ENCODE measurements at regions not wholly inside any gene's neighbourhood (a gene's known extent, or its start where the extent isn't known, plus 50 kb on each side); places are given as distances from the start of the nearest gene placed in this dataset.
A peak's percentile ranks its signal among the peaks of the same experiment; 100 is the strongest.

DNA sequence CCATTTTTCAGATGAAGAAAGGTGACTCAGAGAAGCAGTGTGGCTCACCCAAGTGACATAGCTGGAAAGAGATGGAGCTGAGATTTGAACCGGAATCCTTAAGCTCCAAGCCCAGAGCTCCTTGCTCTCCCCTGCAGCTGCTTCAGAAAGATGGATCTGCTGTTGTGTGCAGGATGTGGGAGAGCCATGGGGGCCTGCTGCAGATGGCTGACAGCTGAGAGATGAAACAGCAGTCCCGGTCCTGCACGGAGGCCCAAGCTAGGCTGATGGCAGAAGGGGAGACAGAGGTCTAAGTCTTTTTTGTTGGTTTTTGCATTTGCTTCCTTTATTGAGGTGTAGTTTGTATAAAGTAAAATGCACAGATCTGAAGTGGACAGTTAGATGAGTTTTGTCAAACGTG, 69.8 kb upstream of the FOXP4 start:
- H3K36me3 ChIP-seq (ENCODE audit: control insufficient read depth, insufficient read depth, low read length) = no peaks in the 10 kb centered on the region
- H3K4me3 ChIP-seq (replicated peaks; ENCODE audit: low read depth, low read length) = no peak overlapping the region
- TF ChIP-seq, protein P1, sequence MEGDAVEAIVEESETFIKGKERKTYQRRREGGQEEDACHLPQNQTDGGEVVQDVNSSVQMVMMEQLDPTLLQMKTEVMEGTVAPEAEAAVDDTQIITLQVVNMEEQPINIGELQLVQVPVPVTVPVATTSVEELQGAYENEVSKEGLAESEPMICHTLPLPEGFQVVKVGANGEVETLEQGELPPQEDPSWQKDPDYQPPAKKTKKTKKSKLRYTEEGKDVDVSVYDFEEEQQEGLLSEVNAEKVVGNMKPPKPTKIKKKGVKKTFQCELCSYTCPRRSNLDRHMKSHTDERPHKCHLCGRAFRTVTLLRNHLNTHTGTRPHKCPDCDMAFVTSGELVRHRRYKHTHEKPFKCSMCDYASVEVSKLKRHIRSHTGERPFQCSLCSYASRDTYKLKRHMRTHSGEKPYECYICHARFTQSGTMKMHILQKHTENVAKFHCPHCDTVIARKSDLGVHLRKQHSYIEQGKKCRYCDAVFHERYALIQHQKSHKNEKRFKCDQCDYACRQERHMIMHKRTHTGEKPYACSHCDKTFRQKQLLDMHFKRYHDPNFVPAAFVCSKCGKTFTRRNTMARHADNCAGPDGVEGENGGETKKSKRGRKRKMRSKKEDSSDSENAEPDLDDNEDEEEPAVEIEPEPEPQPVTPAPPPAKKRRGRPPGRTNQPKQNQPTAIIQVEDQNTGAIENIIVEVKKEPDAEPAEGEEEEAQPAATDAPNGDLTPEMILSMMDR (IDR thresholded peaks at IDR 0.05; ENCODE audit: insufficient read depth, low read length, poor library complexity, severe bottlenecking) = no peak
- no peak for DNase-seq (ENCODE audit: extremely low read depth, insufficient read length)
- no peaks in the 10 kb centered on the region for H3K27me3 ChIP-seq (replicated peaks; ENCODE audit: control insufficient read depth, insufficient read depth, low read length)

DNA sequence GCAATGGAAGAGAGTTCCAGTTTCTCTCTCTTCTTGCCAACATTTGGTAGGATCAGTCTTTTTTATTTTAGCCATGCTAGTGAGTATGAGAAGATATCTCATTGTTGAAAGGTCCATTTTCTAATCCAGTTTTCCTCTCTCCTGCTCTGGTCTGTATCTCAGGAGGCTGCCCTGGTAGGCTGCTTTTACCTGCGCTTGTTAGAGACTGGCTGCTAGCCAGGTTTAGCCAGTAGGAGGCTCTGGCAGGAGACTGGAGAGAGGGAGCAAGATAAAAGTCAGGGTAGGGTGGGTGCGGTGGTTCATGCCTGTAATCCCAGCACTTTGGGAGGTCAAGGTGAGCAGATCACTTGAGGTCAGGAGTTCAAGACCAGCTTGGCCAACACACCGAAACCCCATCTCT, 68.6 kb upstream of the FOXP4 start:
- DNase-seq (ENCODE audit: extremely low read depth, insufficient read length) = no peak
- H3K36me3 ChIP-seq (ENCODE audit: control insufficient read depth, insufficient read depth, low read length) = no peaks in the 10 kb centered on the region
- no peaks in the 10 kb centered on the region for H3K27me3 ChIP-seq (replicated peaks; ENCODE audit: control insufficient read depth, insufficient read depth, low read length)
- TF ChIP-seq, protein P1 (IDR thresholded peaks at IDR 0.05; ENCODE audit: insufficient read depth, low read length, poor library complexity, severe bottlenecking) = peak; percentile 7
- H3K4me3 ChIP-seq (replicated peaks; ENCODE audit: low read depth, low read length) = no peak overlapping the region

- TF ChIP-seq, protein P1 (IDR thresholded peaks at IDR 0.05; ENCODE audit: insufficient read depth, low read length, poor library complexity, severe bottlenecking) = no peak
- no peak overlapping the region for H3K4me3 ChIP-seq (replicated peaks; ENCODE audit: low read depth, low read length)
These were observed 62.2 kb upstream of the FOXP4 start for GRCh38 chr6:41483943-41484342.

DNA sequence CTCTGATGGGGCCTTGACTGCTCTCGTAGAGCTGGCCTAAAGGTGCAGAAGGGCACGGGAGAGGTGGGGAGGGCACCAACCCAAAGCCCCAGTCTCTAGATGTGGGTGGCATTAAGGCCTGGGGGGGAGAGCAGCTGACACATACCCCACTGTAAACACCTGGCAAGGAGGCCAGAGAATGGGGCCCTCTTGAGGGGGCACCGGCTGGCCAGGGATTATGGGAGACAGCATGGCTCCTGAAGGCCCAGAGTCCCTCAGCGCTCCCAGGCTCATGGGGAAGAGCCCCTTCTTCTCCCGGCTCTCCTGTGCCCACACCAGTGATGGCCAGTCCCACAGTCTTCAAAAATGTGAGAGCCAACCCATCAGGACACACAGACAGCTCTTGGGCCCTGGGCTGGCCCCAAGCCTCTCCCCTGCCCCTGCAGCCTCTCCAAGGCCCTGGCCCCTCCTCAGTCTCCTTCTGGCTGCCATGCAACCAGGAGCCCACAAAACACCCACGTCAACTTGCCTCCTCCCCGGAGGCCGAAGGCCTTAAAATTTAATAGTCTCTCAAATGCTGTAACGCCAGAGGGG, 58.2 kb upstream of the FOXP4 start:
- no peaks in the 10 kb centered on the region for H3K36me3 ChIP-seq (ENCODE audit: control insufficient read depth, insufficient read depth, low read length)
- no peaks in the 10 kb centered on the region for H3K27me3 ChIP-seq (replicated peaks; ENCODE audit: control insufficient read depth, insufficient read depth, low read length)
- TF ChIP-seq, protein P1 (IDR thresholded peaks at IDR 0.05; ENCODE audit: insufficient read depth, low read length, poor library complexity, severe bottlenecking) = no peak
- DNase-seq (ENCODE audit: extremely low read depth, insufficient read length) = no peak
- H3K4me3 ChIP-seq (replicated peaks; ENCODE audit: low read depth, low read length) = no peak overlapping the region

More at GRCh38 chr6:41483943-41484342, 62.2 kb upstream of the FOXP4 start:
- DNase-seq (ENCODE audit: extremely low read depth, insufficient read length) = no peak
- no peaks in the 10 kb centered on the region for H3K36me3 ChIP-seq (ENCODE audit: control insufficient read depth, insufficient read depth, low read length)
- H3K27me3 ChIP-seq (replicated peaks; ENCODE audit: control insufficient read depth, insufficient read depth, low read length) = no peaks in the 10 kb centered on the region

- H3K4me3 ChIP-seq (replicated peaks; ENCODE audit: low read depth, low read length) = no peak overlapping the region
- DNase-seq (ENCODE audit: extremely low read depth, insufficient read length) = peak; percentile 59
These were observed 57.6 kb upstream of the FOXP4 start for GRCh38 chr6:41488433-41489119.

More at GRCh38 chr6:41488433-41489119, 57.6 kb upstream of the FOXP4 start:
- no peaks in the 10 kb centered on the region for H3K36me3 ChIP-seq (ENCODE audit: control insufficient read depth, insufficient read depth, low read length)
- H3K27me3 ChIP-seq (replicated peaks; ENCODE audit: control insufficient read depth, insufficient read depth, low read length) = no peaks in the 10 kb centered on the region
- TF ChIP-seq, protein P1 (IDR thresholded peaks at IDR 0.05; ENCODE audit: insufficient read depth, low read length, poor library complexity, severe bottlenecking) = no peak
